SK-N-SH treated with all-trans-retinoic acid at 6 μM for 48 hours (cell line): ENCODE measurements at regions not wholly inside any gene's neighbourhood (a gene's known extent, or its start where the extent isn't known, plus 50 kb on each side); places are given as distances from the start of the nearest gene placed in this dataset.

Experiments
- ATAC-seq: fragments of 200-7000 bp; cut with Tn5 transposase; 3 replicates; pipeline ENCODE4 v1.9.1; 2020; ENCODE audit warnings: mild to moderate bottlenecking, moderate library complexity
- CSDC2 ChIP-seq: fragments of 250-450 bp; sonication (Bioruptor Pico); IDR thresholded peaks from 2 replicates; pipeline ENCODE4 v1.5.0; 2020; ENCODE audit warnings: mild to moderate bottlenecking, moderate library complexity
- GLIS3 ChIP-seq: fragments of 250-450 bp; sonication (Bioruptor Pico); IDR thresholded peaks from 2 replicates; pipeline ENCODE4 v1.5.0; 2020; ENCODE audit warnings: mild to moderate bottlenecking, moderate library complexity
- ISL1 ChIP-seq: fragments of 250-450 bp; sonication (Bioruptor Pico); IDR thresholded peaks from 2 replicates; pipeline ENCODE4 v2.1.2; 2022; ENCODE audit warnings: mild to moderate bottlenecking, moderate library complexity
- OSR1 ChIP-seq: fragments of 250-450 bp; sonication (Bioruptor Pico); IDR thresholded peaks from 2 replicates; pipeline ENCODE4 v1.8.0; 2022; ENCODE audit warnings: moderate library complexity, mild to moderate bottlenecking, inconsistent platforms
- PATZ1 ChIP-seq: fragments of 250-450 bp; sonication (Bioruptor Pico); IDR thresholded peaks from 2 replicates; pipeline ENCODE4 v1.8.0; 2020; ENCODE audit warnings: mild to moderate bottlenecking, moderate library complexity, borderline replicate concordance
- POU6F1 ChIP-seq: fragments of 250-450 bp; sonication (Bioruptor Pico); IDR thresholded peaks from 2 replicates; pipeline ENCODE4 v1.8.0; 2021; ENCODE audit warnings: low read depth, mild to moderate bottlenecking, moderate library complexity, borderline replicate concordance
- PPARA ChIP-seq: fragments of 250-450 bp; sonication (Bioruptor Pico); IDR thresholded peaks from 2 replicates; pipeline ENCODE4 v1.5.0; 2020; ENCODE audit warnings: mild to moderate bottlenecking, borderline replicate concordance
- RARB ChIP-seq: fragments of 250-450 bp; sonication (Bioruptor Pico); IDR thresholded peaks from 2 replicates; pipeline ENCODE4 v1.8.0; 2021; ENCODE audit warnings: mild to moderate bottlenecking, moderate library complexity
- SNAI2 ChIP-seq: fragments of 250-450 bp; sonication (Bioruptor Pico); IDR thresholded peaks from 2 replicates; pipeline ENCODE4 v1.5.0; 2020; ENCODE audit warnings: mild to moderate bottlenecking, moderate library complexity
- TCF4 ChIP-seq: fragments of 250-450 bp; sonication (Bioruptor Pico); IDR thresholded peaks from 2 replicates; pipeline ENCODE4 v1.8.0; 2021; ENCODE audit warnings: mild to moderate bottlenecking, moderate library complexity, borderline replicate concordance
- TOX ChIP-seq: fragments of 250-450 bp; sonication (Bioruptor Pico); IDR thresholded peaks from 2 replicates; pipeline ENCODE4 v1.8.0; 2021; ENCODE audit warnings: mild to moderate bottlenecking, moderate library complexity, borderline replicate concordance
- TSHZ2 ChIP-seq: fragments of 250-450 bp; sonication (Bioruptor Pico); IDR thresholded peaks from 2 replicates; pipeline ENCODE4 v1.5.0; 2020; ENCODE audit warnings: mild to moderate bottlenecking, moderate library complexity
- ZC3H10 ChIP-seq: fragments of 250-450 bp; sonication (Bioruptor Pico); IDR thresholded peaks from 2 replicates; pipeline ENCODE4 v1.5.1; 2021; ENCODE audit warnings: mild to moderate bottlenecking, moderate library complexity
- ZFP30 ChIP-seq: fragments of 450-650 bp; formaldehyde crosslinking; IDR thresholded peaks from 2 replicates; pipeline ENCODE4 v1.5.0; 2022; ENCODE audit warnings: mild to moderate bottlenecking, moderate library complexity
- ZNF565 ChIP-seq: fragments of 450-650 bp; formaldehyde crosslinking; conservative IDR thresholded peaks from 2 replicates; pipeline ENCODE4 v1.5.0; 2020; ENCODE audit warnings: low read depth, mild to moderate bottlenecking, moderate library complexity
- ZNF8 ChIP-seq: fragments of 450-650 bp; formaldehyde crosslinking; IDR thresholded peaks from 2 replicates; pipeline ENCODE4 v1.5.0; 2020; ENCODE audit warnings: mild to moderate bottlenecking, moderate library complexity
- TF ChIP-seq, protein P1 (sequence below): fragments of 250-450 bp; sonication (Bioruptor Pico); IDR thresholded peaks from 2 replicates; pipeline ENCODE4 v1.5.1; 2021; ENCODE audit warnings: mild to moderate bottlenecking, moderate library complexity
- TF ChIP-seq, protein P2 (sequence below): fragments of 250-450 bp; sonication (Bioruptor Pico); IDR thresholded peaks from 2 replicates; pipeline ENCODE4 v1.5.1; 2020; ENCODE audit warnings: low read depth, mild to moderate bottlenecking, moderate library complexity

DNA sequence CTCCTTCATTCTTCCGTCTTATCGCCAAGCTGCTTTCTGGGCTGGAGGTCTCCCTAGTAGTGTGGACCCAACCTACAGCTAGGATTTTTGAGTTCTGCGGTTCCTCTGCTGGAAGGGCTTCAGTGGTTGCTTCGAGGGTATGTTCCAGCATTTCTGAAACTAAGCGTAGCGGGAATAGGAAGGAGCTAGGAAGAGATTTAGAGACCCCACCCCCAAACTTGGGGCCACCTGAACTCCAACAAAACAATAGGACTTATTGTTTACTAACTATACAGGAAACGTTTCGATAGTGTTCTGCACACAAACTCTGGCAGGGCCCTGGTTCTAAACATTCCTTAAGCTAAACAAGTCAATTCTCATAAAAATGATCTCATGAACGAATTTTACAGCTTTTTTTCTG is 346.7 kb downstream of the PLK2 start:
- ATAC-seq: no peak
- TF ChIP-seq TSHZ2: no peak
- no peak for TF ChIP-seq ZC3H10 (CRISPR knock-in tag)

GRCh38 chr5:58108511-58108910 is 351.4 kb downstream of the PLK2 start:
- peak; percentile 47; the same call in 1 of the 3 replicates for ATAC-seq
- no peak for TF ChIP-seq SNAI2
- no peak for TF ChIP-seq PPARA (CRISPR knock-in tag)
- TF ChIP-seq TCF4 (CRISPR knock-in tag): no peak
- TF ChIP-seq ZNF8 (CRISPR knock-in tag): no peak
- no peak for TF ChIP-seq POU6F1 (CRISPR knock-in tag)
- no peak for TF ChIP-seq ZNF565 (CRISPR knock-in tag)
- TF ChIP-seq, protein P1, sequence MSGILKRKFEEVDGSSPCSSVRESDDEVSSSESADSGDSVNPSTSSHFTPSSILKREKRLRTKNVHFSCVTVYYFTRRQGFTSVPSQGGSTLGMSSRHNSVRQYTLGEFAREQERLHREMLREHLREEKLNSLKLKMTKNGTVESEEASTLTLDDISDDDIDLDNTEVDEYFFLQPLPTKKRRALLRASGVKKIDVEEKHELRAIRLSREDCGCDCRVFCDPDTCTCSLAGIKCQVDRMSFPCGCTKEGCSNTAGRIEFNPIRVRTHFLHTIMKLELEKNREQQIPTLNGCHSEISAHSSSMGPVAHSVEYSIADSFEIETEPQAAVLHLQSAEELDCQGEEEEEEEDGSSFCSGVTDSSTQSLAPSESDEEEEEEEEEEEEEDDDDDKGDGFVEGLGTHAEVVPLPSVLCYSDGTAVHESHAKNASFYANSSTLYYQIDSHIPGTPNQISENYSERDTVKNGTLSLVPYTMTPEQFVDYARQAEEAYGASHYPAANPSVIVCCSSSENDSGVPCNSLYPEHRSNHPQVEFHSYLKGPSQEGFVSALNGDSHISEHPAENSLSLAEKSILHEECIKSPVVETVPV (CRISPR knock-in tag): no peak
- no peak for TF ChIP-seq PATZ1 (CRISPR knock-in tag)
- TF ChIP-seq, protein P2, sequence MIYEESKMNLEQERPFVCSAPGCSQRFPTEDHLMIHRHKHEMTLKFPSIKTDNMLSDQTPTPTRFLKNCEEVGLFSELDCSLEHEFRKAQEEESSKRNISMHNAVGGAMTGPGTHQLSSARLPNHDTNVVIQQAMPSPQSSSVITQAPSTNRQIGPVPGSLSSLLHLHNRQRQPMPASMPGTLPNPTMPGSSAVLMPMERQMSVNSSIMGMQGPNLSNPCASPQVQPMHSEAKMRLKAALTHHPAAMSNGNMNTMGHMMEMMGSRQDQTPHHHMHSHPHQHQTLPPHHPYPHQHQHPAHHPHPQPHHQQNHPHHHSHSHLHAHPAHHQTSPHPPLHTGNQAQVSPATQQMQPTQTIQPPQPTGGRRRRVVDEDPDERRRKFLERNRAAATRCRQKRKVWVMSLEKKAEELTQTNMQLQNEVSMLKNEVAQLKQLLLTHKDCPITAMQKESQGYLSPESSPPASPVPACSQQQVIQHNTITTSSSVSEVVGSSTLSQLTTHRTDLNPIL (CRISPR knock-in tag): no peak
- no peak for TF ChIP-seq OSR1
- TF ChIP-seq RARB (CRISPR knock-in tag): no peak
- no peak for TF ChIP-seq ZFP30 (CRISPR knock-in tag)
- no peak for TF ChIP-seq TSHZ2
- no peak for TF ChIP-seq GLIS3 (CRISPR knock-in tag)
- TF ChIP-seq, all 23 proteins: peak for 0

DNA sequence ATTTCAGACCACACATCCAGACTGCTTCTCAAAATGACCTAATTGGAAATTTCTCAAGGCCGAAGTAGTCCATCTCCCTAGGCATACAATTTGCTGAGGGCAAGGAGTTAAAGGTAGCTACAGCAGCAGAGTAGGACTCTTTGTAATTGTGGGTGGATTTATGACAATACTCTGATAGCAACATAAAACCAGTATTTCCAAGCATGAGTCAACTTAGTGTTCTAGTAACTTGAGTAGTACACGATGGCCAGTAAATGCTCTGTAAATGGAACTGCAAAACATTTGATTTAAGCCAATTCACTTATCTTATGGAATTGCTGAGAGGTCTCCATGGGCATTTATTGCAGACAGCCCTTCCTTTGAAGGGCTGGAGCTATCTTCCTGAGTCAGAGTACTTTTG is 352.2 kb downstream of the PLK2 start:
- ATAC-seq: peak; percentile 74
- no peak for TF ChIP-seq OSR1
- TF ChIP-seq TSHZ2: no peak
- TF ChIP-seq ZC3H10 (CRISPR knock-in tag): no peak
- no peak for TF ChIP-seq ISL1 (CRISPR knock-in tag)
- TF ChIP-seq CSDC2 (CRISPR knock-in tag): no peak
- TF ChIP-seq, protein P1 (CRISPR knock-in tag): no peak
- TF ChIP-seq PATZ1 (CRISPR knock-in tag): no peak
- TF ChIP-seq ZFP30 (CRISPR knock-in tag): no peak
- TF ChIP-seq ZNF8 (CRISPR knock-in tag): no peak
- no peak for TF ChIP-seq TOX (CRISPR knock-in tag)
